B cell (primary cell): ENCODE measurements at regions not wholly inside any gene's neighbourhood (a gene's known extent, or its start where the extent isn't known, plus 50 kb on each side); places are given as distances from the start of the nearest gene placed in this dataset.

Experiments
- ATAC-seq: fragments of 200-7000 bp; cut with Tn5 transposase; one replicate; pipeline ENCODE4 v1.10.0; 2021; ENCODE audit warnings: low read depth, mild to moderate bottlenecking, moderate number of reproducible peaks, moderate library complexity
- CTCF ChIA-PET: fragments of 350-600 bp; sonication (Branson Sonifier 250); formaldehyde crosslinking; loops from one replicate; lab custom pipeline; 2021; ENCODE audit warnings: antibody characterized with exemption, inconsistent platforms; lab: Charles Lee
- POLR2A ChIA-PET: fragments of 350-600 bp; sonication (Branson Sonifier 250); formaldehyde crosslinking; loops from one replicate; lab custom pipeline; 2021; ENCODE audit warnings: antibody characterized with exemption; lab: Charles Lee
- DNase-seq: peaks from one replicate; pipeline ENCODE4 v3.0.0; 2013
- H2AFZ ChIP-seq: 2 replicates; pipeline ENCODE4 v1.6.1; 2012; ENCODE audit warnings: mild to moderate bottlenecking, low read depth, low read length; ENCODE audit not compliant: insufficient read depth, poor library complexity, severe bottlenecking
- H3K27ac ChIP-seq, 2 donors: 1 replicate in 1 of 2; 2 replicates in 1 of 2; pipeline ENCODE4 v1.5.1; 2012 to 2013; ENCODE audit warnings: low read length in 2 of 2, mild to moderate bottlenecking in 2 of 2, moderate library complexity in 1 of 2
- H3K27me3 ChIP-seq, 4 experiments: fragments of 200-600 bp in 1 of 4; sonication (generic) in 1 of 4; replicated peaks in 1 of 4; 1 replicate in 2 of 4; 2 replicates in 2 of 4; pipeline versions ENCODE4 v1.6.1 to v1.7.0; 2013 to 2016; ENCODE audit warnings: low read length in 3 of 4, mild to moderate bottlenecking in 2 of 4, mixed read lengths in 1 of 4, moderate library complexity in 1 of 4; ENCODE audit not compliant: insufficient read depth in 4 of 4, control insufficient read depth in 3 of 4; ENCODE audit errors: control extremely low read depth in 1 of 4
- H3K36me3 ChIP-seq, 2 experiments: replicated peaks in 1 of 2; 1 replicate in 1 of 2; 2 replicates in 1 of 2; pipeline versions ENCODE4 v1.6.1 to v1.7.1; 2013; ENCODE audit warnings: low read length in 1 of 2; ENCODE audit not compliant: insufficient read depth in 2 of 2, control insufficient read depth in 1 of 2; ENCODE audit errors: control extremely low read depth in 1 of 2, extremely low read depth in 1 of 2
- H3K4me1 ChIP-seq, 2 donors: fragments of 200-600 bp in 1 of 2; sonication (generic) in 1 of 2; 1 replicate in 1 of 2; 2 replicates in 1 of 2; pipeline versions ENCODE4 v1.5.1 to v1.6.1; 2013 to 2017; ENCODE audit warnings: low read length in 2 of 2; ENCODE audit not compliant: control insufficient read depth in 2 of 2, insufficient read depth in 2 of 2
- H3K4me2 ChIP-seq: replicated peaks from 2 replicates; pipeline ENCODE3; 2012; ENCODE audit warnings: mild to moderate bottlenecking, low read depth, low read length; ENCODE audit not compliant: poor library complexity, severe bottlenecking
- H3K4me3 ChIP-seq, 5 experiments: fragments of 200-600 bp in 1 of 5; sonication (generic) in 1 of 5; 1 replicate in 3 of 5; 2 replicates in 2 of 5; pipeline versions ENCODE4 v1.5.1 to v1.7.0; 2011 to 2016; ENCODE audit warnings: low read length in 4 of 5, mild to moderate bottlenecking in 4 of 5, low read depth in 2 of 5, control low read depth in 1 of 5, moderate library complexity in 1 of 5; ENCODE audit not compliant: insufficient read depth in 1 of 5; ENCODE audit errors: control extremely low read depth in 1 of 5, extremely low read depth in 1 of 5
- H3K79me2 ChIP-seq: fragments of 200-600 bp; sonication (generic); one replicate; pipeline ENCODE4 v1.6.0; 2016; ENCODE audit warnings: low read length; ENCODE audit not compliant: control insufficient read depth, insufficient read depth
- H3K9ac ChIP-seq: fragments of 200-600 bp; sonication (generic); 2 replicates; pipeline ENCODE4 v1.6.1; 2017; ENCODE audit warnings: mild to moderate bottlenecking, low read length, moderate library complexity
- H3K9me3 ChIP-seq, 3 donors: one replicate each; pipeline versions ENCODE4 v1.6.1 to v1.7.1; 2013; ENCODE audit warnings: low read length in 2 of 3; ENCODE audit not compliant: control insufficient read depth in 2 of 3, insufficient read depth in 1 of 3; ENCODE audit errors: control extremely low read depth in 1 of 3
- H4K20me1 ChIP-seq: 2 replicates; pipeline ENCODE4 v1.6.0; 2012; ENCODE audit warnings: mild to moderate bottlenecking, low read length; ENCODE audit not compliant: insufficient read depth, control insufficient read depth, poor library complexity, severe bottlenecking
- H3K27ac Mint-ChIP-seq: one replicate; pipeline ENCODE4 v1.8.0; 2021; ENCODE audit warnings: mixed read lengths
- H3K27me3 Mint-ChIP-seq: one replicate; pipeline ENCODE4 v1.8.0; 2021; ENCODE audit warnings: mixed read lengths
- H3K4me1 Mint-ChIP-seq: one replicate; pipeline ENCODE4 v1.8.0; 2021; ENCODE audit warnings: mixed read lengths
- H3K4me3 Mint-ChIP-seq: one replicate; pipeline ENCODE4 v1.8.0; 2021; ENCODE audit warnings: mixed read lengths
- H3K9me3 Mint-ChIP-seq: one replicate; pipeline ENCODE4 v1.8.0; 2022; ENCODE audit warnings: mixed read lengths; ENCODE audit not compliant: insufficient read depth
- EZH2 ChIP-seq: IDR thresholded peaks from 2 replicates; pipeline ENCODE4 v1.6.1; 2012; ENCODE audit warnings: borderline replicate concordance, low read depth, mild to moderate bottlenecking, moderate library complexity, low read length; ENCODE audit not compliant: insufficient read depth, poor library complexity, severe bottlenecking
- WGBS: methylation state at CpG from one replicate; pipeline ENCODE4 v1.1.5; 2013; ENCODE audit warnings: missing lambda C conversion rate; ENCODE audit not compliant: insufficient coverage; 5-methylcytosine and 5-hydroxymethylcytosine counted together
- intact Hi-C: fragments of 100-400 bp; cut with micrococcal nuclease; formaldehyde crosslinking; loops from one replicate; pipeline ENCODE4 v1.10.0; 2022
- TF ChIP-seq, protein P1 (sequence below): fragments of 200-600 bp; IDR thresholded peaks from one replicate; pipeline ENCODE4 v1.8.0; 2022; ENCODE audit warnings: antibody characterized with exemption, mild to moderate bottlenecking

DNA sequence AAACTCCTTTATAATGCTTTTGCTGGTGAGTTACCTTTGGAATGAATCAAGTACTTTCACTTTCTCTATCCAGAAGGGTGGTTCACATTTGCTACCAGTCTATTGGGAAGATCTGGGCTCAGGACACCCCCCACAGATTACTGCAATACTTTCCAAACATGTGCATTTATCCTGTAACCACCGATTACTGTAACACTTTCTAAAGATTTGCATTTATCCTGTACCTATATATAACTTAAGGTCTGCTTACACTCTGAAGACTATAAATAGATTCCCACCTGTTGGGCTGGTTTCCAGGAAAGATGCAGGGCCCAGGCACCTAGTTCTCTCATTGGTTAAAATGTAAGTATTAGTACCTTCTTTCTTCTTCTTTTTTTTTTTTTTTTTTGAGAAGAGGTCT, 113.0 kb upstream of the NEDD4L start:
- Histone ChIP-seq H3K4me1 (peaks cover 0 to 11% of the 10 kb centered on the region in 2 donors), H3K27ac (no peak overlapping the region), H3K36me3 (no peaks in the 10 kb centered on the region), H3K4me3 (no peak overlapping the region), H3K4me2 (peak overlapping the region; percentile 4), H4K20me1 (no peaks in the 10 kb centered on the region), H2AFZ (no peak overlapping the region), H3K79me2 (no peaks in the 10 kb centered on the region), H3K9me3 (no peaks in the 10 kb centered on the region), H3K27me3 (no peaks in the 10 kb centered on the region), H3K9ac (no peak overlapping the region)
- TF ChIP-seq EZH2: no peak
- TF ChIP-seq, protein P1, sequence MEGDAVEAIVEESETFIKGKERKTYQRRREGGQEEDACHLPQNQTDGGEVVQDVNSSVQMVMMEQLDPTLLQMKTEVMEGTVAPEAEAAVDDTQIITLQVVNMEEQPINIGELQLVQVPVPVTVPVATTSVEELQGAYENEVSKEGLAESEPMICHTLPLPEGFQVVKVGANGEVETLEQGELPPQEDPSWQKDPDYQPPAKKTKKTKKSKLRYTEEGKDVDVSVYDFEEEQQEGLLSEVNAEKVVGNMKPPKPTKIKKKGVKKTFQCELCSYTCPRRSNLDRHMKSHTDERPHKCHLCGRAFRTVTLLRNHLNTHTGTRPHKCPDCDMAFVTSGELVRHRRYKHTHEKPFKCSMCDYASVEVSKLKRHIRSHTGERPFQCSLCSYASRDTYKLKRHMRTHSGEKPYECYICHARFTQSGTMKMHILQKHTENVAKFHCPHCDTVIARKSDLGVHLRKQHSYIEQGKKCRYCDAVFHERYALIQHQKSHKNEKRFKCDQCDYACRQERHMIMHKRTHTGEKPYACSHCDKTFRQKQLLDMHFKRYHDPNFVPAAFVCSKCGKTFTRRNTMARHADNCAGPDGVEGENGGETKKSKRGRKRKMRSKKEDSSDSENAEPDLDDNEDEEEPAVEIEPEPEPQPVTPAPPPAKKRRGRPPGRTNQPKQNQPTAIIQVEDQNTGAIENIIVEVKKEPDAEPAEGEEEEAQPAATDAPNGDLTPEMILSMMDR: no peak
- H3K9me3 Mint-ChIP-seq: no peaks in the 10 kb centered on the region
- H3K27me3 Mint-ChIP-seq: no peaks in the 10 kb centered on the region
- peaks cover 15% of the 10 kb centered on the region for H3K4me1 Mint-ChIP-seq
- DNase-seq (no peak), ATAC-seq (peak; percentile 17)
- ChIA-PET POLR2A (no interaction called here), CTCF (no interaction called here)
- peak overlapping the region; percentile 27 for H3K4me3 Mint-ChIP-seq
- intact Hi-C loops: no loop called here
- H3K27ac Mint-ChIP-seq: no peak overlapping the region
- WGBS: 20% methylated on average over 1 of the region's 1 CpG

GRCh38 chr18:57930476-57930875, 113.5 kb upstream of the NEDD4L start:
- no peak overlapping the region for H2AFZ ChIP-seq
- Mint-ChIP-seq H3K27ac (no peak overlapping the region), H3K4me3 (no peak overlapping the region), H3K27me3 (no peaks in the 10 kb centered on the region), H3K9me3 (no peaks in the 10 kb centered on the region), H3K4me1 (peaks cover 15% of the 10 kb centered on the region)
- ATAC-seq (no peak), DNase-seq (no peak)
- WGBS: 83% methylated on average over 5 of the region's 6 CpGs
- H3K27ac ChIP-seq: no peak overlapping the region
- H3K9me3 ChIP-seq: no peaks in the 10 kb centered on the region
- H3K36me3 ChIP-seq: no peaks in the 10 kb centered on the region
- no peak overlapping the region for H3K9ac ChIP-seq
- ChIA-PET CTCF (no interaction called here), POLR2A (no interaction called here)
- no peak overlapping the region for H3K4me2 ChIP-seq
- peaks cover 0 to 11% of the 10 kb centered on the region in 2 donors for H3K4me1 ChIP-seq
- H3K27me3 ChIP-seq: no peaks in the 10 kb centered on the region
- H3K4me3 ChIP-seq: no peak overlapping the region
- intact Hi-C loops: no loop called here
- no peaks in the 10 kb centered on the region for H3K79me2 ChIP-seq
- no peaks in the 10 kb centered on the region for H4K20me1 ChIP-seq
- TF ChIP-seq, protein P1: no peak
- no peak for TF ChIP-seq EZH2
